H1 (cell line): ENCODE measurements at regions not wholly inside any gene's neighbourhood (a gene's known extent, or its start where the extent isn't known, plus 50 kb on each side); places are given as distances from the start of the nearest gene placed in this dataset.
"Not testable (repeated sequence)": the region's sequence is repeated elsewhere in the genome, so short reads cannot be mapped to it uniquely, and the experiment has no call there.

Experiments
- CREB1 ChIP-seq: IDR thresholded peaks from 2 replicates; pipeline ENCODE4 v1.6.1; 2012; ENCODE audit warnings: inconsistent platforms
- GTF2F1 ChIP-seq: IDR thresholded peaks from 2 replicates; pipeline ENCODE4 v1.6.1; 2012; ENCODE audit warnings: low read depth, low read length, improper control_type of control experiment, borderline replicate concordance
- JUND ChIP-seq: IDR thresholded peaks from 2 replicates; pipeline ENCODE4 v1.6.1; 2011; ENCODE audit warnings: mild to moderate bottlenecking, improper control_type of control experiment, low read length
- POLR2A ChIP-seq, 2 experiments: IDR thresholded peaks; 1 replicate in 1 of 2; 2 replicates in 1 of 2; pipeline ENCODE4 v1.6.1; 2011; ENCODE audit warnings: low read depth in 2 of 2, low read length in 2 of 2, mild to moderate bottlenecking in 2 of 2; ENCODE audit errors: control extremely low read depth in 1 of 2
- RFX5 ChIP-seq: IDR thresholded peaks from 2 replicates; pipeline ENCODE4 v1.6.1; 2011; ENCODE audit warnings: low read depth, low read length, improper control_type of control experiment, borderline replicate concordance
- TF ChIP-seq, protein P1 (sequence below), 3 experiments: IDR thresholded peaks; 1 replicate in 2 of 3; 2 replicates in 1 of 3; pipeline versions ENCODE4 v1.5.1 to v1.6.1; 2011; ENCODE audit warnings: low read length in 3 of 3, mild to moderate bottlenecking in 3 of 3, inconsistent platforms in 2 of 3, low read depth in 1 of 3, moderate library complexity in 1 of 3; ENCODE audit not compliant: insufficient read depth in 1 of 3; ENCODE audit errors: control extremely low read depth in 1 of 3

DNA sequence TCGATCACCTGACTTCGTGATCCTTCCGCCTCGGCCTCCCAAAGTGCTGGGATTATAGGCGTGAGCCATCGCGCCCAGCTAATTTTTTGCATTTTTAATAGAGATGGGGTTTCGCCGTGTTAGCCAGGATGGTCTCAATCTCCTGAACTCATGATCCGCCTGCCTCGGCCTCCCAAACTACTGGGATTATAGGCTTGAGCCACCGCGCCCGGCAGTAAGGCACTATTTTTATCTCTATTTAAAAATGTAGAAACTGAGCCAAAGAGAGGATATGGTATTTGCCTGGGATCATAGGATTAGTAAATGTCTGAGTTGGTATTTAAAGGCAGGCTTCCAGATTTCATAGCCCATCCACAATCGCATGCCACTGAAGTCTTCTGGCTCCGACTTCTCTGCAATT, 96.6 kb upstream of the ZNG1F start:
- not testable (repeated sequence) for TF ChIP-seq POLR2A (IDR thresholded peaks at IDR 0.05; ENCODE audit: control extremely low read depth in 1 of 2, low read depth in 2 of 2, low read length in 2 of 2); JUND; CREB1; RFX5; GTF2F1
- TF ChIP-seq, protein P1, sequence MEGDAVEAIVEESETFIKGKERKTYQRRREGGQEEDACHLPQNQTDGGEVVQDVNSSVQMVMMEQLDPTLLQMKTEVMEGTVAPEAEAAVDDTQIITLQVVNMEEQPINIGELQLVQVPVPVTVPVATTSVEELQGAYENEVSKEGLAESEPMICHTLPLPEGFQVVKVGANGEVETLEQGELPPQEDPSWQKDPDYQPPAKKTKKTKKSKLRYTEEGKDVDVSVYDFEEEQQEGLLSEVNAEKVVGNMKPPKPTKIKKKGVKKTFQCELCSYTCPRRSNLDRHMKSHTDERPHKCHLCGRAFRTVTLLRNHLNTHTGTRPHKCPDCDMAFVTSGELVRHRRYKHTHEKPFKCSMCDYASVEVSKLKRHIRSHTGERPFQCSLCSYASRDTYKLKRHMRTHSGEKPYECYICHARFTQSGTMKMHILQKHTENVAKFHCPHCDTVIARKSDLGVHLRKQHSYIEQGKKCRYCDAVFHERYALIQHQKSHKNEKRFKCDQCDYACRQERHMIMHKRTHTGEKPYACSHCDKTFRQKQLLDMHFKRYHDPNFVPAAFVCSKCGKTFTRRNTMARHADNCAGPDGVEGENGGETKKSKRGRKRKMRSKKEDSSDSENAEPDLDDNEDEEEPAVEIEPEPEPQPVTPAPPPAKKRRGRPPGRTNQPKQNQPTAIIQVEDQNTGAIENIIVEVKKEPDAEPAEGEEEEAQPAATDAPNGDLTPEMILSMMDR (IDR thresholded peaks at IDR 0.05; ENCODE audit: control extremely low read depth in 1 of 3, insufficient read depth in 1 of 3, low read depth in 1 of 3, low read length in 3 of 3): not testable (repeated sequence)
